Breast epithelium (tissue), 3 donors: ENCODE measurements at regions not wholly inside any gene's neighbourhood (a gene's known extent, or its start where the extent isn't known, plus 50 kb on each side); places are given as distances from the start of the nearest gene placed in this dataset.

Experiments
- POLR2A ChIP-seq: fragments of 450-650 bp; IDR thresholded peaks from one replicate; pipeline ENCODE4 v1.6.1; 2016; ENCODE audit warnings: antibody characterized with exemption, mild to moderate bottlenecking, moderate library complexity
- TF ChIP-seq, protein P1 (sequence below), 3 donors: fragments of 450-650 bp; IDR thresholded peaks; one replicate each; pipeline ENCODE4 v1.5.1; 2016 to 2017; ENCODE audit warnings: antibody characterized with exemption in 3 of 3, mild to moderate bottlenecking in 3 of 3, moderate library complexity in 3 of 3

DNA sequence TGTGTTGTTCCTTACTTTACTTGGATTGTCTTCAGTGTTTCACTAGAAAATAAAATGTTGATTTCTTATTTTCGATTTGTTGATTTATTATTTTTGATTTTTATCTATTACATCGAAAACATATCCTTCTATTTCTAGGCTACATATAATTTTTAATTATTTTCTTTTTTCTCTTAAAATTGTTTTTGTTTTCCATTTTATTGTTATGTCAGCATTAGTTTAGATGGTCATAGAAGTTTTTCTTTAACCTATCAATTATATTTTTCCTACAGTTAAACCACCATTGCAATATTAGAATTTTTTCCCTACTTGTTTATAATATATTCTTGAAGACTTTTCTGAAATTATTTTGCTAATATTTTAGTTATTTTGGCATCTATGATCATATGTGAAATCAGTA, 1685.1 kb downstream of the RPA4 start:
- TF ChIP-seq, protein P1, sequence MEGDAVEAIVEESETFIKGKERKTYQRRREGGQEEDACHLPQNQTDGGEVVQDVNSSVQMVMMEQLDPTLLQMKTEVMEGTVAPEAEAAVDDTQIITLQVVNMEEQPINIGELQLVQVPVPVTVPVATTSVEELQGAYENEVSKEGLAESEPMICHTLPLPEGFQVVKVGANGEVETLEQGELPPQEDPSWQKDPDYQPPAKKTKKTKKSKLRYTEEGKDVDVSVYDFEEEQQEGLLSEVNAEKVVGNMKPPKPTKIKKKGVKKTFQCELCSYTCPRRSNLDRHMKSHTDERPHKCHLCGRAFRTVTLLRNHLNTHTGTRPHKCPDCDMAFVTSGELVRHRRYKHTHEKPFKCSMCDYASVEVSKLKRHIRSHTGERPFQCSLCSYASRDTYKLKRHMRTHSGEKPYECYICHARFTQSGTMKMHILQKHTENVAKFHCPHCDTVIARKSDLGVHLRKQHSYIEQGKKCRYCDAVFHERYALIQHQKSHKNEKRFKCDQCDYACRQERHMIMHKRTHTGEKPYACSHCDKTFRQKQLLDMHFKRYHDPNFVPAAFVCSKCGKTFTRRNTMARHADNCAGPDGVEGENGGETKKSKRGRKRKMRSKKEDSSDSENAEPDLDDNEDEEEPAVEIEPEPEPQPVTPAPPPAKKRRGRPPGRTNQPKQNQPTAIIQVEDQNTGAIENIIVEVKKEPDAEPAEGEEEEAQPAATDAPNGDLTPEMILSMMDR (IDR thresholded peaks at IDR 0.05) = no peak
- no peak for TF ChIP-seq POLR2A
